ENCODE measurements at regions not wholly inside any gene's neighbourhood (a gene's known extent, or its start where the extent isn't known, plus 50 kb on each side); places are given as distances from the start of the nearest gene placed in this dataset.

DNA sequence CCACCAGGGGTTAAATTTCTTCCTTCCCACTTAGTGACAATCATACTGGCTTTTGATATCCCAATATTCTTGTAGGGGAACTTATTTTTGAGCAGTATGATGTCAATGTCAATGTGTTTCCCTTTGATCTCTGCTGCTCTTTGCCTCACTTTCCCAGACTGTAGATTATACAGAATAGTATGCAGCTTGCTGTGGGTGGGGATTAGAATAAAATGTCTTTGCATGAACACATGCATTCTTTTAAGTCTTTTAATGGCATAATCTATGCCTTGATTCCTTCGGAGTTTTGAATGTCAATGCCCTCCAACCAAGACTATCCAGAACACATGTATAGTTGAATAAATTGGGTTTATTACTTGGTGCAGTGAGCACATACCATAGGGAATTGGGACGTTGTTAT, 125.5 kb downstream of the IL20RB start:
- TF ChIP-seq, protein P1, sequence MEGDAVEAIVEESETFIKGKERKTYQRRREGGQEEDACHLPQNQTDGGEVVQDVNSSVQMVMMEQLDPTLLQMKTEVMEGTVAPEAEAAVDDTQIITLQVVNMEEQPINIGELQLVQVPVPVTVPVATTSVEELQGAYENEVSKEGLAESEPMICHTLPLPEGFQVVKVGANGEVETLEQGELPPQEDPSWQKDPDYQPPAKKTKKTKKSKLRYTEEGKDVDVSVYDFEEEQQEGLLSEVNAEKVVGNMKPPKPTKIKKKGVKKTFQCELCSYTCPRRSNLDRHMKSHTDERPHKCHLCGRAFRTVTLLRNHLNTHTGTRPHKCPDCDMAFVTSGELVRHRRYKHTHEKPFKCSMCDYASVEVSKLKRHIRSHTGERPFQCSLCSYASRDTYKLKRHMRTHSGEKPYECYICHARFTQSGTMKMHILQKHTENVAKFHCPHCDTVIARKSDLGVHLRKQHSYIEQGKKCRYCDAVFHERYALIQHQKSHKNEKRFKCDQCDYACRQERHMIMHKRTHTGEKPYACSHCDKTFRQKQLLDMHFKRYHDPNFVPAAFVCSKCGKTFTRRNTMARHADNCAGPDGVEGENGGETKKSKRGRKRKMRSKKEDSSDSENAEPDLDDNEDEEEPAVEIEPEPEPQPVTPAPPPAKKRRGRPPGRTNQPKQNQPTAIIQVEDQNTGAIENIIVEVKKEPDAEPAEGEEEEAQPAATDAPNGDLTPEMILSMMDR (IDR thresholded peaks at IDR 0.05) = no peak
- no peak for TF ChIP-seq POLR2A (IDR thresholded peaks at IDR 0.05)
- H3K36me3 ChIP-seq = no peaks in the 10 kb centered on the region
- H3K4me3 ChIP-seq = no peak overlapping the region
- intact Hi-C loops (cut with DNase I; ENCODE audit: low total_unique reads) = no loop called here
- H3K27me3 ChIP-seq = no peaks in the 10 kb centered on the region
- H3K9me3 ChIP-seq = no peaks in the 10 kb centered on the region
- H3K27ac ChIP-seq = no peak overlapping the region
- H3K4me1 ChIP-seq = no peaks in the 10 kb centered on the region
- no peak for DNase-seq

DNA sequence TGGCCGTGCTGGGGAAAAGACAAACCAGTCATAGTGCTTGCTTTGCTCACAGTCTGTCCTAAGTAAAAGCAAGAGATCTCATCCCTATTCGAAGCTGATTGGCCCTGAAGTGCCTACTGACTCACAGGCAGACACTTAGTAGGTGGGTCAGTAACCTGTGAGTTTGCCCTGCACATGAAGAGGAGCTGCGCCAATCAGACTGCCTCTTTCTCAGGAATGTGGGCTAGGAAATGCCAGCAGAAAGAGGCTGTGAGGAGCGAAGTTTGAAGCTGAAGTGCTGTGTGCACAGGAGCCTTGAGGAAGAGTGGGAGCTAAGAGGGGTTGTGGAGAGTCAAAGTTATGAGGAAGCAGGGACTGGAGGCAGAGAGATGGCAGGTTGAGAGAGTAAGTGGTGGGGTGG, 126.8 kb downstream of the IL20RB start:
- no peak for TF ChIP-seq POLR2A (IDR thresholded peaks at IDR 0.05)
- TF ChIP-seq, protein P1 (IDR thresholded peaks at IDR 0.05) = no peak
- DNase-seq = no peak
- H3K27ac ChIP-seq = no peak overlapping the region
- no peaks in the 10 kb centered on the region for H3K9me3 ChIP-seq
- intact Hi-C loops (cut with DNase I; ENCODE audit: low total_unique reads) = no loop called here
- H3K36me3 ChIP-seq = no peaks in the 10 kb centered on the region
- no peak overlapping the region for H3K4me3 ChIP-seq
- H3K4me1 ChIP-seq = no peaks in the 10 kb centered on the region
- H3K27me3 ChIP-seq = no peaks in the 10 kb centered on the region

DNA sequence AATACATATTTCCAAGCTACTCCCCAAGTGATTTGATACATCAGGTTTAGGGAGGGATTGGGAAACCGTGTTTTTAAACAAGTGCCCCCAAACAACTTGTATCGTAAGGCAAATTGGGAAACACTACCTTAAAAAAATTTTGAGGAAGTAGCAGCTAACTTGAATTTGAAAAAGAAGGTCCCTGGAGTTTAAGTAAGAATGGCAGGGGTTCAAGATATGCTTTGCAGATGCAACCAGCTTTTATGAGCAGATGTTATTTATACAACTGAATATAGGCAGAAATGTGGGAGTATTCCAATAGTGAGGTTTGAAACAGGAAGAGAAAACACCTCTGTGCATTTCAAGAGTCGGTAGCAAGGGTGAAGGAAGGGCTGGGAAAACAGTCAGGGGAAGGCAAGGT, 139.6 kb downstream of the IL20RB start:
- DNase-seq = no peak
- Histone ChIP-seq H3K4me3 (no peak overlapping the region), H3K27ac (no peak overlapping the region), H3K4me1 (no peaks in the 10 kb centered on the region), H3K9me3 (no peaks in the 10 kb centered on the region), H3K27me3 (no peaks in the 10 kb centered on the region), H3K36me3 (no peaks in the 10 kb centered on the region)
- TF ChIP-seq, protein P1 (IDR thresholded peaks at IDR 0.05) = no peak
- TF ChIP-seq POLR2A (IDR thresholded peaks at IDR 0.05) = no peak
- intact Hi-C loops (cut with DNase I; ENCODE audit: low total_unique reads) = no loop called here

DNA sequence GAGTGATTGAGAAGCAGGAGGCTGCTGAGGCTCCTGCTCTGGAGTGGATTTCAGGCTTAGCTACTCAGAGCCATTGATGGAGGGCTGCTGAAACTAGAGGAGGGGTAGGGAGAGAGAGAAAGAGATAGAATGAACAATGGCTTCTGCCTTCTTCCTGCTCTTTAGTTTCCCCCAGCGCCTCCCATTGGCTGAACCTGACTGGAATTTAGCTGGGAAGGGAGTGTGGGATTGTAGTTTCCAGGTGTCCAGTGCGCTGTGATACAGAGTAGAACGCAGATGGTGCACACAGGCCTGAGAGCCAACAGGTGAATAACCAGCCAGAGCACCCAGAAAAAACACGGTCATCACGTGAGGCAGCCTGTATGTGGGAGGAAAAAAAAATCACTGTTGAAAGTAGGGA, 140.1 kb downstream of the IL20RB start:
- no peaks in the 10 kb centered on the region for H3K9me3 ChIP-seq
- no peaks in the 10 kb centered on the region for H3K27me3 ChIP-seq
- no peak overlapping the region for H3K27ac ChIP-seq
- DNase-seq = no peak
- intact Hi-C loops (cut with DNase I; ENCODE audit: low total_unique reads) = no loop called here
- no peaks in the 10 kb centered on the region for H3K4me1 ChIP-seq
- no peaks in the 10 kb centered on the region for H3K36me3 ChIP-seq
- H3K4me3 ChIP-seq = no peak overlapping the region
- TF ChIP-seq, protein P1 (IDR thresholded peaks at IDR 0.05) = no peak
- no peak for TF ChIP-seq POLR2A (IDR thresholded peaks at IDR 0.05)

DNA sequence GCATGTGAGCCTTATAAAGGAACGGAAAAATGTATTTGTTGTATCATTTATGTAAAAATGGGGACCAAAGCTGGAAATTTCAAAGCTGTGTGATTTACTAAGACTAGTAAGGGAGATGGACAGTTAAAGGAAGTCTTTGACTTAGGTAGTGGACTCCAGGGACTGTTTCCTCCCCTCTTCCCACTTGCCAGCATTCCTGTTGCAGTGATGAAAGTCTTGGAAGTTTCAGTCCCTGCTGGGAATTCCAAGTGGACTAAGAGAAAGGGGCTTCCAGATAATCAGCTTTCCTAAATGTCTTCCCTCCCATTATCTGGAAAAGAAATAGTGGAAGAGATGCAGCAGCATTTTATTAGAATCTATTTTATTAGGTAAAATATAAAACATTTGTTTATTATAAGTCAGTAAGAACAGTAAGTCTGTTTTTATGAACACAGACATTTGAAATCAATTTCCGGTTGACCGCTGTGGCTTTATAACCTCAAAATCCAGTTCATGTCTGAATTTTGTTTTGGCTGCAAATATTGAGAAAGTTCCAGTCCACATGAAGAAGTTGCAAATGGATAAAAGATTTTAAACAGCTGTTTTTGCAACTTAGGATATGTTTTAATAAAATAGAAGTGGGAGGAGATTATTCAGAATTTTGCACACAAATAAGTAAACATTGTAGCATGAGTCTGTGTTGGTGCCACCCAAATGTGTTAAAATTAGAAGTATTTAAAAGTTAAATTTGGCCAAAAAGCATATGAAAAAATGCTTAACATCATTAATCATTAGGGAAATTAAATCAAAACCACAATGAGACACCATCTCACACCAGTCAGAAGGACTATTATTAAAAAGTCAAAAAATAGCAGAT, 141.8 kb downstream of the IL20RB start:
- intact Hi-C loops (cut with DNase I; ENCODE audit: low total_unique reads) = no loop called here
- no peak overlapping the region for H3K27ac ChIP-seq

More for the DNA sequence above, 141.8 kb downstream of the IL20RB start:
- no peak overlapping the region for H3K4me3 ChIP-seq
- H3K9me3 ChIP-seq = no peaks in the 10 kb centered on the region
- TF ChIP-seq, protein P1 (IDR thresholded peaks at IDR 0.05) = no peak
- no peak for TF ChIP-seq POLR2A (IDR thresholded peaks at IDR 0.05)
- DNase-seq = no peak
- no peaks in the 10 kb centered on the region for H3K36me3 ChIP-seq
- H3K4me1 ChIP-seq = no peaks in the 10 kb centered on the region
- no peaks in the 10 kb centered on the region for H3K27me3 ChIP-seq

Measured in uterus (tissue), 3 donors.